Keratinocyte (primary cell): ENCODE measurements at regions not wholly inside any gene's neighbourhood (a gene's known extent, or its start where the extent isn't known, plus 50 kb on each side); places are given as distances from the start of the nearest gene placed in this dataset.

Source experiments
- DNase-seq: peaks from one replicate; pipeline ENCODE4 v3.0.0-alpha.2; 2011; ENCODE audit warnings: low read depth, missing footprints, low spot score
- FAIRE-seq: peaks from 2 replicates; lab custom pipeline; 2011; peaks lifted over from hg19 to GRCh38; lab: Jason Lieb, UNC
- H2AFZ ChIP-seq: 2 replicates; pipeline ENCODE4 v1.6.0; 2012; ENCODE audit warnings: low read length, control low read depth, inconsistent platforms; ENCODE audit not compliant: control insufficient read depth
- H3K27ac ChIP-seq: 2 replicates; pipeline ENCODE4 v1.5.1; 2011; ENCODE audit warnings: low read length; ENCODE audit not compliant: control insufficient read depth, insufficient read depth
- H3K27me3 ChIP-seq: 3 replicates; pipeline ENCODE4 v1.6.0; 2011; ENCODE audit warnings: low read length; ENCODE audit not compliant: control insufficient read depth, insufficient read depth; ENCODE audit errors: extremely low read depth
- H3K36me3 ChIP-seq, 2 experiments: 2 replicates in 1 of 2; 3 replicates in 1 of 2; pipeline ENCODE4 v1.5.1; 2011; ENCODE audit warnings: low read length in 2 of 2, mild to moderate bottlenecking in 1 of 2; ENCODE audit not compliant: control insufficient read depth in 2 of 2, insufficient read depth in 2 of 2; ENCODE audit errors: extremely low read depth in 1 of 2
- H3K4me1 ChIP-seq: 3 replicates; pipeline ENCODE4 v1.5.1; 2011; ENCODE audit warnings: low read length; ENCODE audit not compliant: control insufficient read depth, insufficient read depth; ENCODE audit errors: extremely low read depth
- H3K4me2 ChIP-seq: 3 replicates; pipeline ENCODE4 v1.6.0; 2011; ENCODE audit warnings: low read depth, low read length; ENCODE audit not compliant: control insufficient read depth, insufficient read depth; ENCODE audit errors: extremely low read depth
- H3K4me3 ChIP-seq, 3 experiments: fragments of 200-600 bp in 1 of 3; sonication (generic) in 1 of 3; 2 replicates in 2 of 3; 3 replicates in 1 of 3; pipeline ENCODE4 v1.5.1; 2011 to 2016; ENCODE audit warnings: low read length in 3 of 3, mild to moderate bottlenecking in 3 of 3, control low read depth in 2 of 3, inconsistent platforms in 1 of 3, low read depth in 1 of 3, mixed read lengths in 1 of 3, mixed run types in 1 of 3, moderate library complexity in 1 of 3; ENCODE audit not compliant: control insufficient read depth in 2 of 3, insufficient read depth in 2 of 3; ENCODE audit errors: extremely low read depth in 1 of 3
- H3K79me2 ChIP-seq: 2 replicates; pipeline ENCODE4 v1.6.0; 2012; ENCODE audit warnings: low read length; ENCODE audit not compliant: control insufficient read depth, insufficient read depth
- H3K9ac ChIP-seq: 3 replicates; pipeline ENCODE4 v1.6.0; 2011; ENCODE audit warnings: low read length; ENCODE audit not compliant: control insufficient read depth, insufficient read depth; ENCODE audit errors: extremely low read depth
- H3K9me1 ChIP-seq: 3 replicates; pipeline ENCODE4 v1.6.0; 2011; ENCODE audit warnings: low read length; ENCODE audit not compliant: control insufficient read depth, insufficient read depth; ENCODE audit errors: extremely low read depth
- H3K9me3 ChIP-seq: 2 replicates; pipeline ENCODE4 v1.5.1; 2012; ENCODE audit warnings: low read depth, low read length; ENCODE audit not compliant: control insufficient read depth
- H4K20me1 ChIP-seq: 3 replicates; pipeline ENCODE4 v1.6.0; 2011; ENCODE audit warnings: low read length; ENCODE audit not compliant: control insufficient read depth, insufficient read depth; ENCODE audit errors: extremely low read depth
- CTCF ChIP-seq, 3 experiments: IDR thresholded peaks in 1 of 3; conservative IDR thresholded peaks in 1 of 3; optimal IDR thresholded peaks in 1 of 3; 2 replicates in 2 of 3; 3 replicates in 1 of 3; pipeline versions ENCODE3 to v1.5.1; 2011; ENCODE audit warnings: low read length in 3 of 3, mild to moderate bottlenecking in 3 of 3, moderate library complexity in 2 of 3, control low read depth in 1 of 3, inconsistent platforms in 1 of 3; ENCODE audit not compliant: insufficient read depth in 2 of 3; ENCODE audit errors: extremely low read depth in 1 of 3
- EZH2 ChIP-seq: IDR thresholded peaks from one replicate; pipeline ENCODE4 v1.6.1; 2012; ENCODE audit warnings: inconsistent platforms, mild to moderate bottlenecking, low read length, moderate library complexity
- dilution Hi-C: fragments of 300-500 bp; cut with MboI; formaldehyde crosslinking; loops from one replicate; pipeline ENCODE4 v1.7.0; 2020; ENCODE audit warnings: low sequenced_read_pairs; ENCODE audit not compliant: extremely low pct_ligation_motif_present

- Histone ChIP-seq H2AFZ (peak overlapping the region; percentile 20), H4K20me1 (no peaks in the 10 kb centered on the region), H3K9me1 (no peaks in the 10 kb centered on the region), H3K27ac (no peak overlapping the region), H3K9ac (no peak overlapping the region), H3K4me2 (no peak overlapping the region), H3K36me3 (no peaks in the 10 kb centered on the region), H3K4me3 (no peak overlapping the region), H3K4me1 (peaks cover 16% of the 10 kb centered on the region), H3K27me3 (no peaks in the 10 kb centered on the region), H3K9me3 (no peaks in the 10 kb centered on the region), H3K79me2 (no peaks in the 10 kb centered on the region)
- no peak for TF ChIP-seq CTCF (optimal IDR thresholded peaks at IDR 0.05 in 1 of 3, IDR thresholded peaks at IDR 0.05 in 1 of 3, conservative IDR thresholded peaks at IDR 0.05 in 1 of 3; ENCODE audit: extremely low read depth in 1 of 3, insufficient read depth in 2 of 3, low read length in 3 of 3)
- TF ChIP-seq EZH2: no peak
- dilution Hi-C loops: no loop called here
- FAIRE-seq: no peak
- DNase-seq: no peak
These were observed 172.8 kb downstream of the BCL11B start for GRCh38 chr14:99099051-99099787.

- Histone ChIP-seq H3K27ac (no peak overlapping the region), H3K9me1 (no peaks in the 10 kb centered on the region), H3K4me3 (no peak overlapping the region), H3K36me3 (no peaks in the 10 kb centered on the region), H3K9me3 (no peaks in the 10 kb centered on the region), H3K4me1 (peaks cover 7% of the 10 kb centered on the region), H4K20me1 (no peaks in the 10 kb centered on the region), H3K79me2 (no peaks in the 10 kb centered on the region), H2AFZ (no peak overlapping the region), H3K9ac (no peak overlapping the region), H3K4me2 (no peak overlapping the region), H3K27me3 (no peaks in the 10 kb centered on the region)
- dilution Hi-C loops: no loop called here
- FAIRE-seq (no peak), DNase-seq (no peak)
- TF ChIP-seq EZH2 (no peak), CTCF (optimal IDR thresholded peaks at IDR 0.05 in 1 of 3, IDR thresholded peaks at IDR 0.05 in 1 of 3, conservative IDR thresholded peaks at IDR 0.05 in 1 of 3; ENCODE audit: extremely low read depth in 1 of 3, insufficient read depth in 2 of 3, low read length in 3 of 3) (no peak)
These were observed 171.3 kb downstream of the BCL11B start for GRCh38 chr14:99100497-99101270.
